A549 (cell line): ENCODE measurements at regions not wholly inside any gene's neighbourhood (a gene's known extent, or its start where the extent isn't known, plus 50 kb on each side); places are given as distances from the start of the nearest gene placed in this dataset.
"Not testable (repeated sequence)": the region's sequence is repeated elsewhere in the genome, so short reads cannot be mapped to it uniquely, and the experiment has no call there.

Source experiments
- ATAC-seq, 2 experiments: fragments of 200-7000 bp in 1 of 2; fragments of >200 bp in 1 of 2; cut with Nextera tagmentation in 1 of 2; cut with Tn5 transposase in 1 of 2; 3 replicates each; pipeline versions ENCODE4 v1.8.0 to v1.9.1; 2018 to 2020; ENCODE audit warnings: mild to moderate bottlenecking in 1 of 2, moderate library complexity in 1 of 2
- CTCF ChIA-PET: fragments of 300-600 bp; sonication (Branson Sonifier 250); formaldehyde crosslinking; extraction: SDS; loops from one replicate; lab custom pipeline; 2021; ENCODE audit warnings: antibody characterized with exemption, inconsistent platforms; lab: Yijun Ruan, JAX
- POLR2A ChIA-PET: fragments of 350-600 bp; formaldehyde crosslinking; extraction: SDS; loops from one replicate; lab custom pipeline; 2021; ENCODE audit warnings: antibody characterized with exemption, inconsistent platforms; lab: Yijun Ruan, JAX
- DNase-seq, 2 experiments: peaks; one replicate each; pipeline versions ENCODE4 v3.0.0 to v3.0.0-alpha.2; 2011 to 2016; ENCODE audit warnings: low read depth in 1 of 2, low spot score in 1 of 2
- FAIRE-seq: peaks from 2 replicates; lab custom pipeline; 2011; peaks lifted over from hg19 to GRCh38; lab: Jason Lieb, UNC
- H3K27ac ChIP-seq, 2 experiments: fragments of >200 bp; sonication (Bioruptor Twin); formaldehyde crosslinking; 3 replicates each; pipeline ENCODE4 v1.5.1; 2016 to 2017
- H3K4me1 ChIP-seq: fragments of >200 bp; sonication (Bioruptor Twin); formaldehyde crosslinking; 3 replicates; pipeline ENCODE4 v1.6.1; 2016
- H3K4me2 ChIP-seq: fragments of >200 bp; sonication (Bioruptor Twin); formaldehyde crosslinking; 3 replicates; pipeline ENCODE4 v1.6.1; 2016
- H3K4me3 ChIP-seq: fragments of >200 bp; sonication (Bioruptor Twin); formaldehyde crosslinking; 3 replicates; pipeline ENCODE4 v1.5.1; 2016
- H3K9me3 ChIP-seq: fragments of >200 bp; sonication (Bioruptor Twin); formaldehyde crosslinking; 3 replicates; pipeline ENCODE4 v1.6.1; 2016
- CBX2 ChIP-seq: fragments of 200-600 bp; sonication (generic); IDR thresholded peaks from 2 replicates; pipeline ENCODE4 v1.6.1; 2016; ENCODE audit warnings: low read depth, mild to moderate bottlenecking, borderline replicate concordance
- CEBPB ChIP-seq, 2 experiments: fragments of >200 bp in 1 of 2; sonication (Bioruptor Twin) in 1 of 2; formaldehyde crosslinking in 1 of 2; IDR thresholded peaks; 2 replicates each; pipeline ENCODE4 v1.6.1; 2012 to 2016
- EHF ChIP-seq: fragments of 250-450 bp; sonication (Bioruptor Pico); IDR thresholded peaks from 2 replicates; pipeline ENCODE4 v1.5.0; 2020; ENCODE audit warnings: mild to moderate bottlenecking
- HOXA7 ChIP-seq: fragments of 250-450 bp; sonication (Bioruptor Pico); IDR thresholded peaks from 2 replicates; pipeline ENCODE4 v1.5.0; 2020; ENCODE audit warnings: mild to moderate bottlenecking, moderate library complexity
- JUN ChIP-seq, 2 experiments: fragments of >200 bp; sonication (Bioruptor Twin); formaldehyde crosslinking; IDR thresholded peaks; 2 replicates in 1 of 2; 3 replicates in 1 of 2; pipeline ENCODE4 v1.6.1; 2016 to 2017
- RAD21 ChIP-seq, 2 experiments: fragments of >200 bp in 1 of 2; sonication (Bioruptor Twin) in 1 of 2; formaldehyde crosslinking in 1 of 2; IDR thresholded peaks in 1 of 2; conservative IDR thresholded peaks in 1 of 2; 2 replicates in 1 of 2; 3 replicates in 1 of 2; pipeline ENCODE4 v1.6.1; 2012 to 2018; ENCODE audit warnings: inconsistent platforms in 1 of 2
- SREBF2 ChIP-seq: fragments of 450-650 bp; IDR thresholded peaks from 2 replicates; pipeline ENCODE4 v1.6.1; 2014; ENCODE audit warnings: mild to moderate bottlenecking, moderate library complexity
- TP53 ChIP-seq: fragments of 250-450 bp; sonication (Bioruptor Pico); IDR thresholded peaks from 2 replicates; pipeline ENCODE4 v1.5.0; 2021; ENCODE audit warnings: mild to moderate bottlenecking, moderate library complexity
- ZFP36 ChIP-seq: fragments of 450-650 bp; IDR thresholded peaks from 2 replicates; pipeline ENCODE4 v1.6.1; 2014; ENCODE audit warnings: borderline replicate concordance; ENCODE audit not compliant: partially characterized antibody
- WGBS: methylation state at CpG from one replicate; pipeline ENCODE4 v1.1.6; 2017; ENCODE audit errors: missing lambda C conversion rate; 5-methylcytosine and 5-hydroxymethylcytosine counted together
- TF ChIP-seq, protein P1 (sequence below): IDR thresholded peaks from 2 replicates; pipeline ENCODE4 v1.6.1; 2012
- TF ChIP-seq, protein P2 (sequence below): IDR thresholded peaks from 2 replicates; pipeline ENCODE4 v1.6.1; 2012; ENCODE audit warnings: low read depth, borderline replicate concordance

- Histone ChIP-seq H3K4me2 (no peak overlapping the region), H3K27ac (no peak overlapping the region), H3K9me3 (no peaks in the 10 kb centered on the region), H3K4me1 (no peaks in the 10 kb centered on the region), H3K4me3 (no peak overlapping the region)
- 94% methylated on average over 2 of the region's 2 CpGs for WGBS
- TF ChIP-seq JUN (IDR thresholded peaks at IDR 0.05) = no peak
- POLR2A ChIA-PET = no interaction called here
- ATAC-seq = no peak
- CTCF ChIA-PET = no interaction called here
- no peak for FAIRE-seq
- no peak for DNase-seq
These were observed 315.3 kb downstream of the TYW1 start for GRCh38 chr7:67311901-67312300.

DNA sequence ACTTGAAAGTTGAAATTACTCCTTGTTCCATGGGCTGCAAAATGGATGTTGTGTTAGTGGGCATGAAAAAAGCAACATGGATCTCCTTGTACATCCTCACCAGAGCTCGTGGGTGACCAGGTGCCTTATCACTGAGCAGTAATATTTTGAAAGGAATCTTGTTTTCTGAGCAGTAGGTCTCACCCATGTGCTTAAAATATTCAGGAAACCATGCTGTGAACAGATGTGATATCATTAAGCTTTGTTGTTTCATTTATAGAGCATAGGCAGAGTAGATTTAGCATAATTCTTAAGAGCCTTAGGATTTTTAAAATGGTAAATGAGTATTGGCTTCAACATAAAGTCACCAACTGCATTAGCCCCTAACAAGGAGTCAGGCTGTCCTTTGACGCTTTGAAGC is 316.6 kb downstream of the TYW1 start:
- DNase-seq = no peak
- WGBS = 87% methylated on average over 2 of the region's 2 CpGs
- Histone ChIP-seq H3K9me3 (no peaks in the 10 kb centered on the region), H3K27ac (no peak overlapping the region), H3K4me3 (no peak overlapping the region), H3K4me2 (no peak overlapping the region), H3K4me1 (no peaks in the 10 kb centered on the region)
- CTCF ChIA-PET = no interaction called here
- TF ChIP-seq SREBF2 = no peak
- TF ChIP-seq, protein P1, sequence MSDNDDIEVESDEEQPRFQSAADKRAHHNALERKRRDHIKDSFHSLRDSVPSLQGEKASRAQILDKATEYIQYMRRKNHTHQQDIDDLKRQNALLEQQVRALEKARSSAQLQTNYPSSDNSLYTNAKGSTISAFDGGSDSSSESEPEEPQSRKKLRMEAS = no peak
- TF ChIP-seq RAD21 (conservative IDR thresholded peaks at IDR 0.05 in 1 of 2, IDR thresholded peaks at IDR 0.05 in 1 of 2) = no peak
- no peak for TF ChIP-seq ZFP36
- TF ChIP-seq, protein P2, sequence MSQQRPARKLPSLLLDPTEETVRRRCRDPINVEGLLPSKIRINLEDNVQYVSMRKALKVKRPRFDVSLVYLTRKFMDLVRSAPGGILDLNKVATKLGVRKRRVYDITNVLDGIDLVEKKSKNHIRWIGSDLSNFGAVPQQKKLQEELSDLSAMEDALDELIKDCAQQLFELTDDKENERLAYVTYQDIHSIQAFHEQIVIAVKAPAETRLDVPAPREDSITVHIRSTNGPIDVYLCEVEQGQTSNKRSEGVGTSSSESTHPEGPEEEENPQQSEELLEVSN = no peak
- no peak for TF ChIP-seq CBX2
- no peak for TF ChIP-seq HOXA7 (CRISPR knock-in tag)
- TF ChIP-seq EHF (CRISPR knock-in tag) = no peak
- TF ChIP-seq TP53 (CRISPR knock-in tag) = no peak
- POLR2A ChIA-PET = interaction anchor here (1.5 kb wide), 1 partner anchor 11 kb away, joined by 7 read pairs; no protein-coding TSS in a partner anchor
- FAIRE-seq = no peak
- ATAC-seq = no peak

DNA sequence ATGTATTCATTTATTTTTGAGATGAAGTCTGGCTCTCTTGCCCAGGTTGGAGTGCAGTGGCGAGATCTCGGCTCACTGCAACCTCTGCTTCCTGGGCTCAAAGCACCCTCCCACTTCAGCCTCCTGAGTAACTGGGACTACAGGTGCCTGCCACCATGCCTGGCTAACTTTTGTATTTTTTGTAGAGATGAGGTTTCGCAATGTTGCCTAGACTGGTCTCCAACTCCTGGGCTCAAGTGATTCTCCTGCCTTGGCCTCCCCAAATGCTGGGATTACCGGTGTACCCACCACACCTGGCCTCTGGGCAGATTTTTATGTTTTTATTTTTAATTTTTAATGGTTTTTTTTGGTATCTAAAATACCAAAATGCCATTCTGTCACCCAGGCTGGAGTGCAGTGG is 320.3 kb downstream of the TYW1 start:
- 97% methylated on average over 4 of the region's 4 CpGs for WGBS
- not testable (repeated sequence) for ATAC-seq, H3K4me1 ChIP-seq, DNase-seq, H3K4me2 ChIP-seq, FAIRE-seq, H3K27ac ChIP-seq, H3K9me3 ChIP-seq, H3K4me3 ChIP-seq
- POLR2A ChIA-PET = interaction anchor here (0.7 kb wide), 1 partner anchor 12 kb away, joined by 5 read pairs; no protein-coding TSS in a partner anchor
- CTCF ChIA-PET = interaction anchor here (1.4 kb wide), 1 partner anchor 8 kb away, joined by 3 read pairs; no protein-coding TSS in a partner anchor
- TF ChIP-seq CEBPB (IDR thresholded peaks at IDR 0.05) = peak; percentile 51 to 54; a peak in 2 of 4 replicates

DNA sequence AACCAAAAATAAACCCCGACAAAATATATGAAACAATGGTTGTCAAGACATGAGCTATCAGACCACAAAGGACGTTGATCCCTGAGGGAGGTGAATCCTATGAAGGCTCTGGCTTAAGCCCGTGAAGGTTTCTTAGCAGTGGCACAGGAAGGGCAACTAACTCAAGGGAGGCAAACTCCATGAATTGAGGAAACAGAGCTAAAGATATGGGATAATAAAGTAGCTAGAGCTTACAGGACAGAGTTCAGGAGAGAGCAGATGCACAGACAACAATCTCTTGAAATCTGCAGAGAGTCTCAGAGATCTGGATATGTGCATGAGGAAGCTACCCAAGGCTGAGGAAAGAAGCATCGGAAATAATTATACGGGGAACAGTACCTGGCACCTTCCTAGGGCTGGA is 331.6 kb downstream of the TYW1 start:
- CTCF ChIA-PET, FAIRE-seq: not testable (repeated sequence)

DNA sequence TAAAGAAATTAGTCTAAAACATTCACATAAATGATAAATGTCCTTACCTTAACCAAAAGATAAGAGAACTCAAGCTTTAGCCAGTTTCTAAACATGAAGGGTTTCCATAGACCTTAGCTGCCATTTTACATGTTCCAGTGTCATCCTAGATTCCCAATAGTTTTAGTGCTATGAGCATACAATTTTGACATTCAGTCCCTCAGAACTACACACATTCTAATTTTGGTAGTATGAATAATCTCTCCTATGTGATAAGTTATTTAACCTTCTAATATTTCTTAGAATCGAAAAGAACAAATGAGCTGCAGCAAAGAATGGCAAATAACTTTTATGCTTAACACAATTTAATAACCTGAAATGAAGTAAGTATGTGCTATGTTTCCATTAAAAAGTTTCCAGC is 338.5 kb downstream of the TYW1 start:
- H3K27ac ChIP-seq, DNase-seq, H3K4me1 ChIP-seq, H3K4me3 ChIP-seq, CTCF ChIA-PET, H3K4me2 ChIP-seq, POLR2A ChIA-PET, H3K9me3 ChIP-seq, ATAC-seq: not testable (repeated sequence)
- FAIRE-seq = peak; percentile 79
- 94% methylated on average over 1 of the region's 1 CpG for WGBS

More for the DNA sequence above, 331.6 kb downstream of the TYW1 start:
- H3K4me3 ChIP-seq, H3K27ac ChIP-seq, H3K9me3 ChIP-seq, ATAC-seq, H3K4me2 ChIP-seq, DNase-seq, H3K4me1 ChIP-seq, POLR2A ChIA-PET: not testable (repeated sequence)
- 81% methylated on average over 5 of the region's 5 CpGs for WGBS

GRCh38 chr7:67335663-67336062 is 339.0 kb downstream of the TYW1 start:
- DNase-seq, ATAC-seq, POLR2A ChIA-PET, CTCF ChIA-PET, H3K4me2 ChIP-seq, H3K27ac ChIP-seq, H3K9me3 ChIP-seq, H3K4me1 ChIP-seq, H3K4me3 ChIP-seq: not testable (repeated sequence)
- 86% methylated on average over 1 of the region's 8 CpGs for WGBS
- FAIRE-seq = peak; percentile 7

DNA sequence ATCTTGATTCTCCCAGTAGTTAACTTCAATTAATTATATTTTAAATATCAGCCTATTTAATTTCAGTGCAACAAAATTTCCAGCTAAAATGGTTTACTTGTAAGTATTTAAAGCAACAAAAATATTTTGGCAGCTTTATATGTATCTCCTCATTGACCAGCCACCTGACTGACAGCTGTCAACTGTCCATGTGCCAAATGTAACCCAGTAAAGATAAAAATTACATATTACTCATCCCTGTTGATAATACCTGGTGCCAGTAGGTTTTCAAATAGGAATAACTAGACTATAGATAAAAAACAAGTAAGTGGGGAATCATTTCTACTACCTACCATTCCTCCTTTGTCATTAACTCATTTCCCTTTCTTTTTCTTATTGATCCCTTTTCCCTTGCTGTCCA is 341.9 kb downstream of the TYW1 start:
- POLR2A ChIA-PET, FAIRE-seq, CTCF ChIA-PET, H3K9me3 ChIP-seq, H3K4me1 ChIP-seq, ATAC-seq, H3K4me2 ChIP-seq, DNase-seq, H3K27ac ChIP-seq, H3K4me3 ChIP-seq: not testable (repeated sequence)
